GM12878 (cell line): ENCODE measurements at regions not wholly inside any gene's neighbourhood (a gene's known extent, or its start where the extent isn't known, plus 50 kb on each side); places are given as distances from the start of the nearest gene placed in this dataset.

Experiments
- ATAC-seq: fragments of 200-7000 bp; cut with Tn5 transposase; 3 replicates; pipeline ENCODE4 v1.9.1; 2020; ENCODE audit warnings: mild to moderate bottlenecking, moderate library complexity
- BruUV-seq: library from RNA; stranded (reverse); fragments of 400-500 nt; replicated peaks from 2 replicates; lab custom pipeline; 2021; lab: Mats Ljungman, UMichigan
- CTCF ChIA-PET: fragments of 300-600 bp; sonication (Branson Sonifier 250); formaldehyde crosslinking; extraction: SDS; loops from one replicate; lab custom pipeline; 2021; ENCODE audit warnings: inconsistent platforms; lab: Yijun Ruan, JAX
- POLR2A ChIA-PET: fragments of 350-600 bp; formaldehyde crosslinking; extraction: SDS; loops from one replicate; lab custom pipeline; 2021; ENCODE audit warnings: inconsistent platforms; lab: Charles Lee
- RAD21 ChIA-PET: fragments of 300-600 bp; sonication (Branson Sonifier 250); formaldehyde crosslinking; loops from one replicate; lab custom pipeline; 2023; ENCODE audit warnings: antibody characterized with exemption; ENCODE audit not compliant: unreplicated experiment; lab: Charles Lee
- SMC1A ChIA-PET: fragments of 300-600 bp; sonication (Branson Sonifier 250); formaldehyde crosslinking; loops from one replicate; lab custom pipeline; 2023; ENCODE audit not compliant: unreplicated experiment, uncharacterized antibody; lab: Charles Lee
- DNase-seq: peaks from one replicate; pipeline ENCODE4 v3.0.0-alpha.2; 2011; ENCODE audit warnings: low read depth, low spot score
- FAIRE-seq: peaks from 3 replicates; lab custom pipeline; 2011; peaks lifted over from hg19 to GRCh38; lab: Jason Lieb, UNC
- H2AFZ ChIP-seq: 2 replicates; pipeline ENCODE4 v1.6.0; 2011; ENCODE audit warnings: low read depth, low read length, control low read depth; ENCODE audit not compliant: control insufficient read depth
- H3K27ac ChIP-seq: 2 replicates; pipeline ENCODE4 v1.5.1; 2011; ENCODE audit warnings: control low read depth; ENCODE audit not compliant: control insufficient read depth, insufficient read depth
- H3K27me3 ChIP-seq, 2 experiments: replicated peaks in 1 of 2; 2 replicates each; pipeline versions ENCODE4 v1.6.0 to v1.6.1; 2011; ENCODE audit warnings: low read length in 1 of 2; ENCODE audit not compliant: control insufficient read depth in 2 of 2, insufficient read depth in 2 of 2
- H3K36me3 ChIP-seq, 2 experiments: 2 replicates each; pipeline ENCODE4 v1.5.1; 2011; ENCODE audit warnings: low read length in 1 of 2; ENCODE audit not compliant: control insufficient read depth in 2 of 2, insufficient read depth in 2 of 2
- H3K4me1 ChIP-seq: 2 replicates; pipeline ENCODE4 v1.6.1; 2011; ENCODE audit warnings: mild to moderate bottlenecking, low read length, moderate library complexity, mixed read lengths; ENCODE audit not compliant: control insufficient read depth, insufficient read depth
- H3K4me2 ChIP-seq: 2 replicates; pipeline ENCODE4 v1.6.0; 2011; ENCODE audit warnings: control low read depth; ENCODE audit not compliant: control insufficient read depth, insufficient read depth
- H3K4me3 ChIP-seq: fragments of 200-600 bp; sonication (generic); 2 replicates; pipeline ENCODE4 v1.5.1; 2016
- H3K79me2 ChIP-seq: 2 replicates; pipeline ENCODE4 v1.6.0; 2011; ENCODE audit warnings: low read length; ENCODE audit not compliant: control insufficient read depth, insufficient read depth
- H3K9ac ChIP-seq: 2 replicates; pipeline ENCODE4 v1.8.0; 2011; ENCODE audit warnings: low read length, control low read depth, mixed read lengths; ENCODE audit not compliant: control insufficient read depth, insufficient read depth
- H3K9me3 ChIP-seq: replicated peaks from 3 replicates; pipeline ENCODE4 v1.5.1; 2011; ENCODE audit warnings: mild to moderate bottlenecking, low read length; ENCODE audit not compliant: control insufficient read depth, insufficient read depth
- H4K20me1 ChIP-seq: 2 replicates; pipeline ENCODE4 v1.6.0; 2011; ENCODE audit not compliant: control insufficient read depth, insufficient read depth
- NFYA ChIP-seq: IDR thresholded peaks from 2 replicates; pipeline ENCODE4 v1.6.1; 2011; ENCODE audit warnings: low read depth, mild to moderate bottlenecking, low read length, improper control_type of control experiment, borderline replicate concordance
- NRF1 ChIP-seq: conservative IDR thresholded peaks from 2 replicates; pipeline ENCODE4 v1.6.1; 2011; ENCODE audit warnings: mild to moderate bottlenecking, low read depth, low read length, improper control_type of control experiment
- RCOR1 ChIP-seq: conservative IDR thresholded peaks from 2 replicates; pipeline ENCODE4 v1.6.1; 2012; ENCODE audit warnings: low read depth, low read length, improper control_type of control experiment
- RUNX3 ChIP-seq: IDR thresholded peaks from 2 replicates; pipeline ENCODE4 v1.6.1; 2012; ENCODE audit warnings: low read length, inconsistent platforms
- TCF7 ChIP-seq: IDR thresholded peaks from 2 replicates; pipeline ENCODE4 v1.6.1; 2014; ENCODE audit warnings: antibody characterized with exemption, borderline replicate concordance
- WGBS: methylation state at CpG from one replicate; pipeline ENCODE4 v1.1.6; 2016; ENCODE audit warnings: low lambda C conversion rate; ENCODE audit not compliant: insufficient replicate concordance, insufficient coverage; ENCODE audit errors: missing lambda C conversion rate; 5-methylcytosine and 5-hydroxymethylcytosine counted together
- in situ Hi-C: fragments of 300-500 bp; cut with MboI; formaldehyde crosslinking; loops from 9 replicates; pipeline ENCODE4 v1.14.3; 2018; ENCODE audit warnings: mixed read lengths
- intact Hi-C: fragments of 100-400 bp; cut with micrococcal nuclease; formaldehyde crosslinking; loops from one replicate; pipeline ENCODE4 v1.14.2; 2022; ENCODE audit not compliant: unreplicated experiment
- TF ChIP-seq, protein P1 (sequence below): fragments of 450-650 bp; formaldehyde crosslinking; IDR thresholded peaks from 2 replicates; pipeline ENCODE4 v1.5.0; 2022; ENCODE audit warnings: mild to moderate bottlenecking, missing genetic modification characterization
- TF ChIP-seq, protein P2 (sequence below): fragments of 450-650 bp; IDR thresholded peaks from 2 replicates; pipeline ENCODE4 v1.6.1; 2017; ENCODE audit warnings: antibody characterized with exemption, mild to moderate bottlenecking, moderate library complexity
- TF ChIP-seq, protein P3 (sequence below): IDR thresholded peaks from 2 replicates; pipeline ENCODE4 v1.6.1; 2012; ENCODE audit warnings: mild to moderate bottlenecking, low read depth, low read length

DNA sequence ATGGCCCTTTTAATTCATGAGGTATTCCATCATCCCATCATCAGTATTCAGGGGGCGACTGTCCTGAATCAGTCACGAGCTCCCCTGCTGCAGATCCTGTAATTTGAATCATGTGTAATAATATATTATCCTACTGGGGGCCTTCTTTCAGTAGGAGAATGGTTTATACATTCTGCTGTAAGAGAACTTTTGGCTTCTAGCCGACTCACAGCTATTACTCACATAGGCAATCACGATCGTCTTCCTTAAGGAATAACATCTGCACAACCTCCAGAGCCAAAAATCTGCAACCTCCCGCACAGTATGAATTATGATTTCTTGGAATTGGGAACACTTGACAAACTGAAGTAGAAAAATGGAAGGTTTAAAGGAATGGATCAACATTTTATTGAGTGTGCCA is 343.0 kb downstream of the USP25 start:
- no peaks in the 10 kb centered on the region for H3K27me3 ChIP-seq
- WGBS, result 10% methylated on average over 6 of the region's 6 CpGs
- RAD21 ChIA-PET, result no interaction called here
- no peak overlapping the region for H3K9ac ChIP-seq
- no peaks in the 10 kb centered on the region for H3K79me2 ChIP-seq
- no peaks in the 10 kb centered on the region for H4K20me1 ChIP-seq
- ATAC-seq (no peak), FAIRE-seq (no peak)
- H3K36me3 ChIP-seq, result no peaks in the 10 kb centered on the region
- POLR2A ChIA-PET, result no interaction called here
- in situ Hi-C loops, result no loop called here
- H3K4me1 ChIP-seq, result no peaks in the 10 kb centered on the region
- CTCF ChIA-PET, result no interaction called here
- no peaks in the 10 kb centered on the region for H3K9me3 ChIP-seq
- no peak overlapping the region for H3K4me3 ChIP-seq
- H3K4me2 ChIP-seq, result no peak overlapping the region
- no peak for TF ChIP-seq NFYA
- TF ChIP-seq RCOR1, result no peak
- TF ChIP-seq, all 136 proteins: peak for 0
- no peak for DNase-seq
- BruUV-seq, result no TSS peak
- intact Hi-C loops, result no loop called here
- SMC1A ChIA-PET, result no interaction called here
- H2AFZ ChIP-seq, result no peak overlapping the region
- H3K27ac ChIP-seq, result no peak overlapping the region

DNA sequence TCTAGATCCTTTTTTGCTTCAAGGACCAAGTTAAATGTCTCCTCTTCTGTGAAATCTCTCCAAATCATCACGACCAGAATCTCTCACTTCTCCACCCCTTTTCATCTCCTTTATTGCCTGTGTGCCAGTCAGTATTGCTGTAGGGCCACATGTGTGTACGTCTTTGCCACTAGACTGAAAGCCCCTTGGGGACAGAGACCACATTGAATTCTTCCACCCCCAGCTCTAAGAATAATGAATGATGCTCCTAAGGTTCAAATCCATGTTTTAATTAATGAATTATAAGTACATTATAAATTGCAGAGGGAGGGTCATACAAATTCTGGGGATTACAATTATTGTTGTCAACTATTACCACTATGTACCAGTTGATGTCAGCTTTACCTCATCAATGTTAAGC is 343.8 kb downstream of the USP25 start:
- Histone ChIP-seq H3K4me1 (no peaks in the 10 kb centered on the region), H3K4me3 (no peak overlapping the region), H4K20me1 (no peaks in the 10 kb centered on the region), H3K79me2 (no peaks in the 10 kb centered on the region), H3K9ac (no peak overlapping the region), H2AFZ (no peak overlapping the region), H3K36me3 (no peaks in the 10 kb centered on the region), H3K9me3 (no peaks in the 10 kb centered on the region), H3K27me3 (no peaks in the 10 kb centered on the region), H3K27ac (no peak overlapping the region), H3K4me2 (no peak overlapping the region)
- FAIRE-seq (no peak), ATAC-seq (no peak), DNase-seq (no peak)
- ChIA-PET RAD21 (no interaction called here), POLR2A (no interaction called here), CTCF (no interaction called here), SMC1A (no interaction called here)
- no TSS peak for BruUV-seq
- in situ Hi-C loops (no loop called here), intact Hi-C loops (no loop called here)
- 4% methylated on average over 2 of the region's 2 CpGs for WGBS
- TF ChIP-seq NRF1 (no peak), RUNX3 (no peak), TCF7 (no peak)
- TF ChIP-seq, protein P1, sequence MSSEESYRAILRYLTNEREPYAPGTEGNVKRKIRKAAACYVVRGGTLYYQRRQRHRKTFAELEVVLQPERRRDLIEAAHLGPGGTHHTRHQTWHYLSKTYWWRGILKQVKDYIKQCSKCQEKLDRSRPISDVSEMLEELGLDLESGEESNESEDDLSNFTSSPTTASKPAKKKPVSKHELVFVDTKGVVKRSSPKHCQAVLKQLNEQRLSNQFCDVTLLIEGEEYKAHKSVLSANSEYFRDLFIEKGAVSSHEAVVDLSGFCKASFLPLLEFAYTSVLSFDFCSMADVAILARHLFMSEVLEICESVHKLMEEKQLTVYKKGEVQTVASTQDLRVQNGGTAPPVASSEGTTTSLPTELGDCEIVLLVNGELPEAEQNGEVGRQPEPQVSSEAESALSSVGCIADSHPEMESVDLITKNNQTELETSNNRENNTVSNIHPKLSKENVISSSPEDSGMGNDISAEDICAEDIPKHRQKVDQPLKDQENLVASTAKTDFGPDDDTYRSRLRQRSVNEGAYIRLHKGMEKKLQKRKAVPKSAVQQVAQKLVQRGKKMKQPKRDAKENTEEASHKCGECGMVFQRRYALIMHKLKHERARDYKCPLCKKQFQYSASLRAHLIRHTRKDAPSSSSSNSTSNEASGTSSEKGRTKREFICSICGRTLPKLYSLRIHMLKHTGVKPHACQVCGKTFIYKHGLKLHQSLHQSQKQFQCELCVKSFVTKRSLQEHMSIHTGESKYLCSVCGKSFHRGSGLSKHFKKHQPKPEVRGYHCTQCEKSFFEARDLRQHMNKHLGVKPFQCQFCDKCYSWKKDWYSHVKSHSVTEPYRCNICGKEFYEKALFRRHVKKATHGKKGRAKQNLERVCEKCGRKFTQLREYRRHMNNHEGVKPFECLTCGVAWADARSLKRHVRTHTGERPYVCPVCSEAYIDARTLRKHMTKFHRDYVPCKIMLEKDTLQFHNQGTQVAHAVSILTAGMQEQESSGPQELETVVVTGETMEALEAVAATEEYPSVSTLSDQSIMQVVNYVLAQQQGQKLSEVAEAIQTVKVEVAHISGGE (CRISPR knock-in tag), result no peak
- TF ChIP-seq, protein P2, sequence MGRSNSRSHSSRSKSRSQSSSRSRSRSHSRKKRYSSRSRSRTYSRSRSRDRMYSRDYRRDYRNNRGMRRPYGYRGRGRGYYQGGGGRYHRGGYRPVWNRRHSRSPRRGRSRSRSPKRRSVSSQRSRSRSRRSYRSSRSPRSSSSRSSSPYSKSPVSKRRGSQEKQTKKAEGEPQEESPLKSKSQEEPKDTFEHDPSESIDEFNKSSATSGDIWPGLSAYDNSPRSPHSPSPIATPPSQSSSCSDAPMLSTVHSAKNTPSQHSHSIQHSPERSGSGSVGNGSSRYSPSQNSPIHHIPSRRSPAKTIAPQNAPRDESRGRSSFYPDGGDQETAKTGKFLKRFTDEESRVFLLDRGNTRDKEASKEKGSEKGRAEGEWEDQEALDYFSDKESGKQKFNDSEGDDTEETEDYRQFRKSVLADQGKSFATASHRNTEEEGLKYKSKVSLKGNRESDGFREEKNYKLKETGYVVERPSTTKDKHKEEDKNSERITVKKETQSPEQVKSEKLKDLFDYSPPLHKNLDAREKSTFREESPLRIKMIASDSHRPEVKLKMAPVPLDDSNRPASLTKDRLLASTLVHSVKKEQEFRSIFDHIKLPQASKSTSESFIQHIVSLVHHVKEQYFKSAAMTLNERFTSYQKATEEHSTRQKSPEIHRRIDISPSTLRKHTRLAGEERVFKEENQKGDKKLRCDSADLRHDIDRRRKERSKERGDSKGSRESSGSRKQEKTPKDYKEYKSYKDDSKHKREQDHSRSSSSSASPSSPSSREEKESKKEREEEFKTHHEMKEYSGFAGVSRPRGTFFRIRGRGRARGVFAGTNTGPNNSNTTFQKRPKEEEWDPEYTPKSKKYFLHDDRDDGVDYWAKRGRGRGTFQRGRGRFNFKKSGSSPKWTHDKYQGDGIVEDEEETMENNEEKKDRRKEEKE, result no peak
- TF ChIP-seq, protein P3, sequence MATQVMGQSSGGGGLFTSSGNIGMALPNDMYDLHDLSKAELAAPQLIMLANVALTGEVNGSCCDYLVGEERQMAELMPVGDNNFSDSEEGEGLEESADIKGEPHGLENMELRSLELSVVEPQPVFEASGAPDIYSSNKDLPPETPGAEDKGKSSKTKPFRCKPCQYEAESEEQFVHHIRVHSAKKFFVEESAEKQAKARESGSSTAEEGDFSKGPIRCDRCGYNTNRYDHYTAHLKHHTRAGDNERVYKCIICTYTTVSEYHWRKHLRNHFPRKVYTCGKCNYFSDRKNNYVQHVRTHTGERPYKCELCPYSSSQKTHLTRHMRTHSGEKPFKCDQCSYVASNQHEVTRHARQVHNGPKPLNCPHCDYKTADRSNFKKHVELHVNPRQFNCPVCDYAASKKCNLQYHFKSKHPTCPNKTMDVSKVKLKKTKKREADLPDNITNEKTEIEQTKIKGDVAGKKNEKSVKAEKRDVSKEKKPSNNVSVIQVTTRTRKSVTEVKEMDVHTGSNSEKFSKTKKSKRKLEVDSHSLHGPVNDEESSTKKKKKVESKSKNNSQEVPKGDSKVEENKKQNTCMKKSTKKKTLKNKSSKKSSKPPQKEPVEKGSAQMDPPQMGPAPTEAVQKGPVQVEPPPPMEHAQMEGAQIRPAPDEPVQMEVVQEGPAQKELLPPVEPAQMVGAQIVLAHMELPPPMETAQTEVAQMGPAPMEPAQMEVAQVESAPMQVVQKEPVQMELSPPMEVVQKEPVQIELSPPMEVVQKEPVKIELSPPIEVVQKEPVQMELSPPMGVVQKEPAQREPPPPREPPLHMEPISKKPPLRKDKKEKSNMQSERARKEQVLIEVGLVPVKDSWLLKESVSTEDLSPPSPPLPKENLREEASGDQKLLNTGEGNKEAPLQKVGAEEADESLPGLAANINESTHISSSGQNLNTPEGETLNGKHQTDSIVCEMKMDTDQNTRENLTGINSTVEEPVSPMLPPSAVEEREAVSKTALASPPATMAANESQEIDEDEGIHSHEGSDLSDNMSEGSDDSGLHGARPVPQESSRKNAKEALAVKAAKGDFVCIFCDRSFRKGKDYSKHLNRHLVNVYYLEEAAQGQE, result no peak
